Spinal cord (tissue), 9 donors: ENCODE measurements at regions not wholly inside any gene's neighbourhood (a gene's known extent, or its start where the extent isn't known, plus 50 kb on each side); places are given as distances from the start of the nearest gene placed in this dataset.
"Not testable (repeated sequence)": the region's sequence is repeated elsewhere in the genome, so short reads cannot be mapped to it uniquely, and the experiment has no call there.

Experiments used
- DNase-seq, 6 donors: peaks; one replicate each; pipeline versions ENCODE4 v3.0.0 to v3.0.0-alpha.2; 2013 to 2015; ENCODE audit warnings: low spot score in 6 of 6, low read depth in 4 of 6
- H3K27ac ChIP-seq: one replicate; pipeline ENCODE4 v1.5.1; 2013; ENCODE audit warnings: low read depth, low read length, control low read depth
- H3K27me3 ChIP-seq: one replicate; pipeline ENCODE4 v1.6.1; 2013; ENCODE audit warnings: low read length; ENCODE audit not compliant: control insufficient read depth, insufficient read depth
- H3K36me3 ChIP-seq: one replicate; pipeline ENCODE4 v1.6.1; 2013; ENCODE audit warnings: low read length; ENCODE audit not compliant: control insufficient read depth, insufficient read depth
- H3K4me1 ChIP-seq: one replicate; pipeline ENCODE4 v1.6.1; 2013; ENCODE audit warnings: low read length; ENCODE audit not compliant: control insufficient read depth, insufficient read depth
- H3K4me3 ChIP-seq: one replicate; pipeline ENCODE4 v1.5.1; 2013; ENCODE audit warnings: low read depth, low read length, control low read depth
- H3K9me3 ChIP-seq: one replicate; pipeline ENCODE4 v1.6.1; 2013; ENCODE audit warnings: low read length; ENCODE audit not compliant: control insufficient read depth, insufficient read depth
- WGBS: methylation state at CpG from one replicate; pipeline ENCODE4 v1.1.5; 2013; ENCODE audit warnings: missing lambda C conversion rate; ENCODE audit not compliant: insufficient coverage; 5-methylcytosine and 5-hydroxymethylcytosine counted together
- donor health status: healthy.

DNA sequence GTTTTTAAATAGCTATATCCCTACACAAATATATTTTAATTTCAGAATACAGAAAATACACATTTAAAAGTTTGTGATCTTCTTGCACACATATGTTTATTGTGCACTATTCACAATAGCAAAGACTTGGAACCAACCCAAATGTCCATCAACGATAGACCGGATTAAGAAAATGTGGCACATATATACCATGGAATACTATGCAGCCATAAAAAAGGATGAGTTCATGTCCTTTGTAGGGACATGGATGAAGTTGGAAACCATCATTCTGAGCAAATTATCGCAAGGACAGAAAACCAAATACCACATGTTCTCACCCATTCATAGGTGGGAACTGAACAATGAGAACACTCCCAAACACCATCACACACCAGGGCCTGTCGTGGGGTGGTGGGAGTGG lies 266.9 kb upstream of the GK2 start:
- no CpG with 5 or more reads among the region's 4 CpGs for WGBS
- DNase-seq, H3K27ac ChIP-seq, H3K36me3 ChIP-seq, H3K9me3 ChIP-seq, H3K27me3 ChIP-seq, H3K4me1 ChIP-seq, H3K4me3 ChIP-seq: not testable (repeated sequence)

DNA sequence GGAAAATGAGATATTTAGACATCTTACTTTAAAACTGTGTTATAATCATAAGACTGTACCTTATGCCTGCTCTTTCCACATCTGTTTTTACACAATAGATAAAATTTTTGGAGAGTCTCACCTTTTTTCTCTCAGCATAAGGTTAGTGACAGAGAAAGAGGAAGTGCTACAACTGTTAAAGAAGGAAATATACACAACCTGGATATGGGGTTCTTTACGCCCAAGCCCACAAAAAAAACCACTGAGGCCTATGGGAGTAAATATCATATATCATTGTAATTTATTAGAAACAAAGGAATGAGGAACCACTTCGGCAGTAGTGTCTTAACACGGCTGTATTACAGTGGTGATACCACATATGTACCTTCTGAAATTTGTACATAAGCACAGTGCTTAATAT lies 265.9 kb upstream of the GK2 start:
- no peak overlapping the region for H3K4me3 ChIP-seq
- DNase-seq: no peak
- H3K9me3 ChIP-seq: no peaks in the 10 kb centered on the region
- no peaks in the 10 kb centered on the region for H3K36me3 ChIP-seq
- no peaks in the 10 kb centered on the region for H3K4me1 ChIP-seq
- no CpG with 5 or more reads among the region's 3 CpGs for WGBS
- no peaks in the 10 kb centered on the region for H3K27me3 ChIP-seq
- H3K27ac ChIP-seq: no peak overlapping the region

DNA sequence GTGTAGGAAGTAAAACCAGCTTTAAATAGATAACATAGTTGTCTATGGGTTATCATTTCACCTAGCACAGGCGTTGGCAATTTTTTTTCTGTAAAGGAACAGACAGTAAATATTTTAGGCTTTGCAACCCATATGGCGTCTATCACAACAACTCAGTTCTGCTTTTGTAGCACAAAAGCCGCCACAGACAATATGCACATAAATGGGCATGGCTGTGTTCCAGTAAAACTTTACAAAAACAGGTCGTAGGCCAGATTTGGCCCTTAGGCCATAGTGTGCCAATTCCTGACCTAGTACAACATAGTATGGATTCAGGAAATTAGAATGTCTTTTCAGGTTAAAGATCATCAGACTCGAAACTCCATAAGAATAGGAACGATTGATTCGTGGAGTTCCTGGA lies 265.3 kb upstream of the GK2 start:
- DNase-seq: no peak
- no peaks in the 10 kb centered on the region for H3K4me1 ChIP-seq
- H3K27ac ChIP-seq: no peak overlapping the region
- no peaks in the 10 kb centered on the region for H3K36me3 ChIP-seq
- H3K27me3 ChIP-seq: no peaks in the 10 kb centered on the region
- WGBS: 82% methylated on average over 3 of the region's 7 CpGs
- no peak overlapping the region for H3K4me3 ChIP-seq
- peaks cover 2% of the 10 kb centered on the region for H3K9me3 ChIP-seq

DNA sequence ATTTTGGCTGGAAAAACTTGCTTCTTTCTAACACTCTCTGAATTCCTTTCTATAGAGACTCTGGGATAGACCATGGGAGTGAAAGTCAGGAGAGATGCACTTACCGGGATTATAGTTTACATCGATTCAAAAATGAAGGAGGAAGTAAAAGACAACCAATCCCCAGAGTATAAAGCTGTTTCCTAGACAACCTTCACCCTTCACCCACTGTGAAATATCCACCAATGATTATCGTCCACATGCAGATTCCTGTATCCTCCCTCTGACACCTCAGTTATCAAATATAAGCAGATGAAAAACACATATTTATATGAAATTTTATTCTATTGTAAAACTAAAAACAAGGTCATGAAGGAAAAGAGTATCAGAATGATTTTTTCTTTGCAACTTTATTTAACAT lies 258.8 kb upstream of the GK2 start:
- H3K27me3 ChIP-seq: no peaks in the 10 kb centered on the region
- no peak for DNase-seq
- H3K36me3 ChIP-seq: no peaks in the 10 kb centered on the region
- WGBS: no CpG with 5 or more reads among the region's 3 CpGs
- peaks cover 3% of the 10 kb centered on the region for H3K9me3 ChIP-seq
- no peaks in the 10 kb centered on the region for H3K4me1 ChIP-seq
- no peak overlapping the region for H3K27ac ChIP-seq
- no peak overlapping the region for H3K4me3 ChIP-seq

DNA sequence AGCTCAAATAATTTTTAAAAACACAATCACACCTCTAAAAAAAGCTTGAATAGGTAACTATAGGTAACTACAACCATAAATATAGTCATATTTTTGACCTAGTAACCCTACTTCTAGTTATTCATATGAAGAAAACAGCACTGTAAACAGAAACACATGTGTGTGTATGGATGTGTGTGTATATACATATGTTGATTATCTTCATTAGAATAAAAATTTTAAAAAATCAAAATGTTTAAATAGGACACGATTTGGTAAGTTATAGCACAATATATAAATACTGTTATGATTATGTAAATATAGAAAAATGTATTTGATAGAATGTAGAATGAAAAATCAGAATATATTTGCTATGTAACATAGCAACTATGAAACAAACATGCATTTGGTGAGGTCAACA lies 258.1 kb upstream of the GK2 start:
- Histone ChIP-seq H3K36me3 (no peaks in the 10 kb centered on the region), H3K4me3 (no peak overlapping the region), H3K27me3 (no peaks in the 10 kb centered on the region), H3K4me1 (no peaks in the 10 kb centered on the region), H3K9me3 (peaks cover 3% of the 10 kb centered on the region), H3K27ac (no peak overlapping the region)
- no peak for DNase-seq
- no CpG with 5 or more reads among the region's 1 CpG for WGBS

DNA sequence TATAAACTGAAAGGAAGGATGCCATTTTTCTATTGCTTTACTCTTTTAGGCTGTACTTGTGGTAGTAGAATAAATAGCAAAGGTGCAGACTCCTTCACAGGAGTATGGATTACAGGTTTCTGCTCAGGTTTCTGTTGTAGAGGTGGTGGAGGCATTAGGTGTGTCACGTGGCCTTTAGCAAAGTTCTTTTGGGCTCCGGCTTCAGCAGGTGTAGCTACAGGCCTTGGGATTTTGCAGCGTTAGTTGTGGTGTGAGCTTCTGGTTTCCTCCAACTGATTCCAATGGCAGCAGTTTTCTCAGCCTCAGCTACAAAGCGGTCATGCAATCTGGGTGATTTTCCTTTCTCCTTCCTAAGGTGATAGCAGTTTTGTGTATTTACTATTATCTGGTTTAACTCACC lies 255.8 kb upstream of the GK2 start:
- Histone ChIP-seq H3K4me3 (no peak overlapping the region), H3K27me3 (no peaks in the 10 kb centered on the region), H3K36me3 (no peaks in the 10 kb centered on the region), H3K9me3 (peaks cover 3% of the 10 kb centered on the region), H3K4me1 (no peaks in the 10 kb centered on the region), H3K27ac (no peak overlapping the region)
- WGBS: no CpG with 5 or more reads among the region's 4 CpGs
- no peak for DNase-seq

DNA sequence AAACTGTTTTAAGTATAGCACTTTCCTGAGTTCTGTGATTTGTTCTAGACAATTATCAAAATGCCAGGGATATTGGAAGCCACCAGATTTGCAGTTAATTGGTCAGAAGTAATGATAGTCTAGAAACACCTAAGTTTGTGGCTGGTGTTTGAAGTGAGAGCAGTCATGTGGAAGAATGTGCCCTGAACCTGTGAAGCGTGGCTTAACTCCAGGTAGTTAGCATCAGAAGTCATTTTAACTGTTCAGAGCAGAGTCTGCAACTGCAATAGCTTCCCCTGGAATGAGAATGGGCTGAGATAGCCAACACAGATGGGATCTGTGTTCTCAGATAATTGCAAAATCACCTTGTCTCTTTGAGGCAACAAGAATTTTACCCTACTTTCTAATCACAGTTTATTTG lies 255.1 kb upstream of the GK2 start:
- H3K9me3 ChIP-seq: peaks cover 2% of the 10 kb centered on the region
- H3K4me3 ChIP-seq: no peak overlapping the region
- no peak for DNase-seq
- no peaks in the 10 kb centered on the region for H3K27me3 ChIP-seq
- H3K4me1 ChIP-seq: no peaks in the 10 kb centered on the region
- WGBS: 62% methylated on average over 1 of the region's 1 CpG
- no peak overlapping the region for H3K27ac ChIP-seq
- H3K36me3 ChIP-seq: no peaks in the 10 kb centered on the region

DNA sequence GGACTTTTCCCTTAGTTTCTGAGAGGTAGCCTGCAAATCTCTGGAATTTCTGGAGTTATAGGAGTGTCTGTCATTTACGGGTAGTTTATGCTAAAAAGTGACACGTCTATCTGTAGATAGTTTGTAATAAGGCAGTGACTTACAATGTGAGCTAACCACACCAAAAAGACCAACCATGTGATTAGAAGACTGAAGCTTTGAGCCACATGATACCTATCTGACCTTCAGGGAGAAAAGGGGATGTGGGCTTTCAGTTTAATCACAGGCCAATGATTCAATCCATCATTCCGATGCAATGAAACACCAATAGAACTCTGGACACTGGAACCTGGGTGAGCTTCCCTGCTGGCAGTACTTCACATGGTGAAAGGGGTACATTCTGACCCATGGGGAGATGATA lies 254.6 kb upstream of the GK2 start:
- Histone ChIP-seq H3K4me1 (no peaks in the 10 kb centered on the region), H3K36me3 (no peaks in the 10 kb centered on the region), H3K9me3 (peaks cover 2% of the 10 kb centered on the region), H3K27me3 (no peaks in the 10 kb centered on the region), H3K4me3 (no peak overlapping the region), H3K27ac (no peak overlapping the region)
- WGBS: no CpG with 5 or more reads among the region's 3 CpGs
- no peak for DNase-seq

DNA sequence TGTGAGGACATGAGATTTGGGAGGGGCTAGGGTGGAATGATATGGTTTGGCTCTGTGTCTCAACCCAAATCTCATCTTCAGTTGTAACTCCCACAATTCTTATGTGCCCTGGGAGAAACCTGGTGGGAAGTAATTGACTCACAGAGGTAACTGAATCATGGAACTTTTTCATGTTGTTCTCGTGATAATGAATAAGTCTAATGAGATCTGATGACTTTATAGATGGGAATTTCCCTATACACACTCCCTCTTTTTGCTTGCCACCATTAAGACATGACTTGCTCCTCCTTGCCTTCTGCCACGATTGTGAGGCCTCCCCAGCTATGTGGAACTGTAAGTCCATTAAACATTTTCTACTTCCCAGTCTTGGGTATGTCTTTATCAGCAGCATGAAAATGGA lies 253.2 kb upstream of the GK2 start:
- no peaks in the 10 kb centered on the region for H3K4me1 ChIP-seq
- H3K36me3 ChIP-seq: no peaks in the 10 kb centered on the region
- no CpG with 5 or more reads among the region's 2 CpGs for WGBS
- peaks cover 5% of the 10 kb centered on the region for H3K9me3 ChIP-seq
- DNase-seq: no peak
- H3K4me3 ChIP-seq: no peak overlapping the region
- H3K27ac ChIP-seq: no peak overlapping the region
- no peaks in the 10 kb centered on the region for H3K27me3 ChIP-seq

DNA sequence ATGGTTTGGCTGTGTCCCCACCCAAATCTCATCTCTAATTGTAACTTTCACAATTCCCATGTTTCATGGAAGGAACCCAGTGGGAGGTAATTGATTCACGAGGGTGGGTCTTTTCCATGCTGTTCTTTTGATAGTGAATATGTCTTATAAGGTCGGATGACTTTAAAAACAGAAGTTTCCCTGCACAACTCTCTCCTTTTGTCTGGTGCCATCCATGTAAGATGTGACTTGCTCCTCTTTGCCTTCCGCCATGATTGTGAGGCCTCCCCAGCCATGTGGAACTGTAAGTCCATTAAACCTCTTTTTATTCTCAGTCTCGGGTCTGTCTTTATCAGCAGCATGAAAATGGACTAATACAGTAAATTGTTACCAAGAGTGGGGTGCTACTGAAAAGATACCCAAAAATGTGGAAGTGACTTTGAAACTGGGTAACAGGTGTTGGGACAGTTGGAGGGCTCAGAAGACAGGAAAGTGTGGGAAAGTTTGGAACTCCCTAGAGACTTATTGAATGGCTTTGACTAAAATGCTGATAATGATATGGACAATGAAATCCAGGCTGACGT lies 251.4 kb upstream of the GK2 start:
- DNase-seq, H3K4me3 ChIP-seq: not testable (repeated sequence)
- WGBS: 22% methylated on average over 2 of the region's 5 CpGs

More for the DNA sequence above, 251.4 kb upstream of the GK2 start:
- H3K4me1 ChIP-seq, H3K9me3 ChIP-seq, H3K27me3 ChIP-seq, H3K36me3 ChIP-seq, H3K27ac ChIP-seq: not testable (repeated sequence)
